T47D (cell line): ENCODE measurements at regions not wholly inside any gene's neighbourhood (a gene's known extent, or its start where the extent isn't known, plus 50 kb on each side); places are given as distances from the start of the nearest gene placed in this dataset.

Experiments used
- DNase-seq, 2 experiments: peaks; one replicate each; pipeline versions ENCODE4 v3.0.0 to v3.0.0-alpha.2; 2011 to 2012; ENCODE audit warnings: low read depth in 1 of 2, low spot score in 1 of 2
- JUND ChIP-seq: IDR thresholded peaks from 2 replicates; pipeline ENCODE4 v1.6.1; 2012; ENCODE audit warnings: low read depth
- in situ Hi-C: cut with HindIII; loops from 2 replicates; pipeline ENCODE4 v1.10.0; 2016; ENCODE audit warnings: low sequenced_read_pairs, low pct_unique_long_range_greater_than_20kb

DNA sequence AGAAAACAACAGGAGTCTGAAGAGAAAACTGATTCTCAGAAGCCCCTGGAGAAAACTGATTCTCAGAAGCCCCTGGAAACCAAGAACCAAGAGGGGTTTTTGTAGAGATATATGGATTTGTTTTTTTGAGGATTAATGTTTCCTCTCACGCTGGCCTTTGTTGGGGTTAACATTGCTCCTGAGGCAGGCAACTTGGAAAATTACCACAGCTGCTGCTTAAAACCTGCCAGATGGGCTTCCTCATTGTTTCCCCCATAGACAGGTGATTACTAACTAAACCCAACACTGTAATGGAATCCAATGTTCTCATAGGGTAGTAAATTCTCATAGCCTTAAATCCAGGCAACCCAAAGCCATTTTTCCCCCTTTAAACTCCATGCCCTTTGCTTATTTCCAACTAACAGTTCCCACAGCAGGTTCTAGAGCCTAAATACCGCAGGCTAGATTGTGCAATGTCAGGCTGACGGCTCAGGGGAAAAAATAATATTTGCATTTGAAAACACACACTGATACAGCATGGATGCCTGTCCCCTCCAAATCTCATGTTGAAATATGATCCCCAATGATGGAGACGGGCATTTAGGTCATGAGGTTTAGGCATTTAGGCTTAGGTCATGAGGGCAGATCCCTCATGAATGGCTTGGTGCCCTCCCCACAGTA, 272.3 kb upstream of the PKDCC start:
- peak in 1 of 2 experiments; percentile 31 for DNase-seq
- in situ Hi-C loops = no loop called here
- no peak for TF ChIP-seq JUND

DNA sequence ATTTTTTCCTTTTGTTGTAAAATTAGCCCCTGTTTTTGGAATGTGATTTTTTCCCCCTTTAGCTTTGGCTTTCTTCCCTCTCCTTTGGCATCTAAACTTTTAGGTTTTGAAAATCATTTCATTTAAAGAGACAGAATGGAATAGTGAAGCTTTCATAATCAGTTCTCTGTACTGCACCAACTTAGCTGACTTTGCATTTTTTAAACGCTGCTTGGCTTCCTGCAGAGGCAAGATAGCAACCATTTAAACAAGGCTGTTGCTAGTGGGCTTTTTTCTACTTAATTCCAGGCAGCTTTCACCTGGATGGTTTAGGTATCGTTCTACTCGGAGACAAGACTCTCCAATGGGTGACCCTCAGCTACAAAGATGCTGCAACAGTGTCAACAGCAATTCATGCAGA, 267.9 kb upstream of the PKDCC start:
- no peak for TF ChIP-seq JUND
- no peak for DNase-seq
- in situ Hi-C loops = no loop called here

DNA sequence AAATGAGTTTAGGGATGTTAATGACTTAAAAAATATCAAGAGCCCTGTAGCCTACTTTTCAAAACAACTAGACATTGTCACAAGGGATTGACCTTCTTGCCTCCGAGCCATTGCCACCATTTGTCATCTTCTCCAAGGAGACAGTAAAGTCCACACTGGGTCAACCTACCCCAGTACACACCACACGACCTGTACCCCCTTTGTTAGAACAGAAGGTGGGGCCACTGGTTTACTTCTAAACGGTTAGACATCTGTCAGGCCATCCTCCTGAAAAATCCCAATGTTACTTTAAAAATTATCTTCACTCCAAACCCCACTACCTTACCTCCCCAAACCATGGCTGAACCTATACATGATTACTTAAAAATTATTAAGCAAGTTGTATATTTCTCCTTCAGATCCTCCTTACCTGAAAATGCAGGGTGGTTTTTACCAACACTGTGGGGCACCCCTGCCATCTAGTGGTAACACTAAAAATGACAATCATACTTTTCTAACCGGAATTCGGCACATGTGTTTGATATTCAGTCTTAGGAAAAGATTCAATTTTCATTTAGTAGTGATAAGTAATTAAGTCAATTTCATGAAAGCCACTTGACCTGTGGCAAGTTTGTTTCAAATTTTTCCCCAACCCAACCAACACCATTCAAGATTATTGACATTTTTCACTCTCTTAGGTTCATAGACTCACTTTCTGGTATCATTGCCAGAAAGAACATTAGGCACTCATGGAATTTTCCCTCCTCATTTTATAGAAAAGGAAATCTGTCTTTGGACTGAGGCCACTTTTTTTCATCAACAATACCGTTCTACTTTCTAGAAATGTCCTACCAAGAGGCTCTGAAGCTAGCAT, 265.3 kb upstream of the PKDCC start:
- in situ Hi-C loops = no loop called here
- no peak for TF ChIP-seq JUND
- peak; percentile 8 to 44 for DNase-seq

- no peak for DNase-seq
- TF ChIP-seq JUND = no peak
- in situ Hi-C loops = no loop called here
Observed at GRCh38 chr2:41784496-41784895, 263.3 kb upstream of the PKDCC start.

DNA sequence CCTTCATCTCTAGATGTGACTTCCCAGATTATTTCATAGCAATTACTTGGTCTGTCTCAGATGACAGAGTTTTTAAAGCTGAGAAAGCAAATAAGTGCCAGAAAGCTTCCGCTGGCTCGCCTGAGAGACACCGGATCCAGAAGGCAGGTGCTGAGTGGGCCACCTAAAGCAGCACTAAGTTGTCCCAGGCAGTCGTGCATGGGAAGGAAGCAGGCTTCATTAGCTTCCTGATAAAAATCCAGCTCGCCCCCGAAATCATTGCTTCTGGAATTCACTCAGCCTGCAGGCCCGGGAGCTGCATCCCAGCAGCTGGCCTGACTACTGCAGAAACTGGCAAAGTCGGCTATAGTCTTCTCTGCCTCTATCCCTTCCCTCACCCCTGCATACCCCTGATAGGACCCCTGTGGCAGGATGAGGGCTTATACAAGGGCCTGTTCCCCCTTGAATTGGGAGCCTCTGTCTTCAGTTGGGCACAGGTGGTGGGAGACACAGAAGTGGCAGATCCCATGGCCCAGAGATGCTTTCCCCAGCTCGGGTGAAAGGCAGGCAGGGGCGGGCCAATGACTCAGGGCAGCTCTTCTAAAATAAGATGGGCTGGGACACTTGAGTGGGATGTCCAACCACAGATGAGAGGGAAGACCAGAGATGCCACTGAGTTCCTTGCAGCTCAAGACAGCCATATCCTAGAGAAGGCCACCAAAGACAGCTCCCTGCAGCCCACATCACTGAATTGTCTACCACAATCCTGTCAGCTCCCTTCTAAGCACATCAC, 262.4 kb upstream of the PKDCC start:
- in situ Hi-C loops = no loop called here

GRCh38 chr2:41791523-41791922, 256.3 kb upstream of the PKDCC start:
- peak; percentile 26 to 71 for DNase-seq
- no peak for TF ChIP-seq JUND
- in situ Hi-C loops = no loop called here

More for the DNA sequence above, 262.4 kb upstream of the PKDCC start:
- TF ChIP-seq JUND = no peak
- DNase-seq = no peak

- in situ Hi-C loops = no loop called here
- no peak for DNase-seq
- TF ChIP-seq JUND = no peak
Observed at GRCh38 chr2:41803361-41803760, 244.5 kb upstream of the PKDCC start.

GRCh38 chr2:41806286-41806685, 241.5 kb upstream of the PKDCC start:
- in situ Hi-C loops = no loop called here
- no peak for TF ChIP-seq JUND
- peak in 1 of 2 experiments; percentile 25 for DNase-seq

DNA sequence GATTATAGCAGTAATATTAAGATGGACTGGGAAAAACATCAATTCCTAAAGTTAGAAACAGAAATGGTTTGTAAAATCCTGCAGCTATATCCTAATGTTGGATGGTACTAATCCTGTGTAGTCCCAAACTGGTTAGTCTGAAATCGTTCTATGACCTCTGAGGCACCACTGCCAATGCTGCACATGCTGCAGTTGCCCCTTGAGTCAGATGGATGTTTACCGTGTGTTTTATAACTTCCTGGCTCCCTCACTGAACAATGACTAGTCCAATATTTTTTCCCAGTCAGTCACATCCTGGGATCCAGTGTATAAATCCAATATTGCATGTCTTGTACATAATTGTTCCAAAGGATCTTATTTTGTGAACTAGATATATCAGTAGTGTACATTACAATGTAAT, 226.7 kb upstream of the PKDCC start:
- in situ Hi-C loops = no loop called here
- no peak for TF ChIP-seq JUND
- no peak for DNase-seq

- no peak for TF ChIP-seq JUND
- in situ Hi-C loops = no loop called here
- no peak for DNase-seq
Observed at GRCh38 chr2:41826921-41827320, 220.9 kb upstream of the PKDCC start.

DNA sequence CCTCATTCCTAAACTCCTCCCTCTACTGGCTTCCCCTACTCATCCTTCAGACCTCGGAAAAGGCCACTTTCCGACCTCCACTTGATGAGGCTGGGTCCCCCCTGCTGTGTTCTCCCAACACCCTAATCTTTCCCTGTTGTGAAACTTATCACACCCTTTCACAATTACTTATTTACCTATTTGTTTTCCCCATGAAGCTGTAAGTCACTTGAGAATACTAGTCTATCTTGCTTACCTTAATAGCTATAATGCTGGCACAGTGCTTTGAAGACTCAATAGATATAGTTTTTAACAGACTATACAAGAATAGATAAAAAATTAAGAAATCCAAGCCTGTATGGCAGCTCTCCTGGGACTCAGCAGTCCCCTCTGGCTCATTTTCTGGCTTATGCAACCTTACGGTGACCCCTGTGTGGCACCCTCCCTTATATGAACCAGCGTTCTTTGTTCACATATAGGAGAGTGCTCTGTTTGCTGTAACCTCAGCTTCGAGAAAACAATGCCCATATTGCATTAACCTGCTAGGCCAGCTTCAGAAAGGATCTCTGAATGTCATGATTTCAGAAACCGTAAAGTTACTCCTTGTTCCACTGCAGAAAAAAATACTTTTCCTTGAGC, 220.4 kb upstream of the PKDCC start:
- DNase-seq = no peak
- in situ Hi-C loops = no loop called here
- no peak for TF ChIP-seq JUND

DNA sequence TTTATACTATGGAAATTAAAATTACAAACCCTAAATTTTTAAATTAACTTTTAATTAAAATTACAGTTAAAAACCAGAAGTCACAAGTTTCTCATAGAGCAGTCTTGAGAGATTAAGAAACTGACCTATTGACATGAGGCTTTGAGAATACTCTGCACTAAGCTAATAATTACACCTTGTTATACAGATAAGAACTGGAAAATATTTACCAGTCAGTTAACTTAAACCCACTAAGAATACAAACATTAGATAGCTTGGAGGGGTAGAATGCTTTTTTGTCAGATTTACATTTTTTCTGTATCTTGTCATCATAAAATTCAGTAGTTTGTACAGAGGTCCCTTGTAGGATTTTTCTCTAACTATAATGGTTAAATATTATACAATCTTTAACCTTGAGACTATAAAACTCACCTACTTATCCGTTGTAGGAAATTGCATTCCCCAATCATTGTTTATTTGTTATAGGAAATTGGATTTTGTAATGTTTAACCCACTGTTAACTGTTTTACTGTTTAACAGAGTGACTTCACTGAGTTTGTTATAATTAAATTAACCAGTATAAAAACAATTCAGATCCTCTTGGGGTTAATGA, 219.7 kb upstream of the PKDCC start:
- no peak for TF ChIP-seq JUND
- in situ Hi-C loops = no loop called here
- DNase-seq = no peak
